GM18505 (cell line): ENCODE measurements at regions not wholly inside any gene's neighbourhood (a gene's known extent, or its start where the extent isn't known, plus 50 kb on each side); places are given as distances from the start of the nearest gene placed in this dataset.

Experiments
- ATAC-seq: cut with Tn5 transposase; IDR thresholded peaks from one replicate; pipeline ENCODE4 v1.9.1; 2021; ENCODE audit not compliant: unreplicated experiment
- POLR2A ChIP-seq: IDR thresholded peaks from 4 replicates; pipeline ENCODE4 v1.6.1; 2011; ENCODE audit warnings: borderline replicate concordance; ENCODE audit not compliant: insufficient read depth, insufficient read length; ENCODE audit errors: extremely low read depth

DNA sequence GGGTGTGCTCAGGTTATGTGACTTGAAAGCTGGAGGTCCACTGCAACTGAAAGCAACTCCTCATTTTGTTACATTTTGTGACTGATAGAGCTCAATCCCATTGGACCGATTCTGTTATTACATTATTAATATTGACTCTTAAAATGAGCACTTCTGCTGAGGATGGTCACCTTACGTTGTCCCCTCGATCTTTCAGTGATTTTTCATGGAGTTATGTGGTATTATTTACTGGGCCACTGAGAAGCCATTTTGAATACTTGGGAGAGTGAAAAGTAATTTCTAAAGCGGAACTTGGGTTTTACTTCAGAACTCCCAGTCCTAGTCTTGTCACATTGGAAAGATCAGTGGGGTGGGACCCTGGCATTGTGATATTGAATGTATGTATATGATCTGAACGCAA is 96.3 kb upstream of the FAM180A start:
- ATAC-seq: no peak
- no peak for TF ChIP-seq POLR2A

- peak; percentile 95 for ATAC-seq
- TF ChIP-seq POLR2A: no peak
Measured at GRCh38 chr7:135843214-135843613, 94.6 kb upstream of the FAM180A start.

DNA sequence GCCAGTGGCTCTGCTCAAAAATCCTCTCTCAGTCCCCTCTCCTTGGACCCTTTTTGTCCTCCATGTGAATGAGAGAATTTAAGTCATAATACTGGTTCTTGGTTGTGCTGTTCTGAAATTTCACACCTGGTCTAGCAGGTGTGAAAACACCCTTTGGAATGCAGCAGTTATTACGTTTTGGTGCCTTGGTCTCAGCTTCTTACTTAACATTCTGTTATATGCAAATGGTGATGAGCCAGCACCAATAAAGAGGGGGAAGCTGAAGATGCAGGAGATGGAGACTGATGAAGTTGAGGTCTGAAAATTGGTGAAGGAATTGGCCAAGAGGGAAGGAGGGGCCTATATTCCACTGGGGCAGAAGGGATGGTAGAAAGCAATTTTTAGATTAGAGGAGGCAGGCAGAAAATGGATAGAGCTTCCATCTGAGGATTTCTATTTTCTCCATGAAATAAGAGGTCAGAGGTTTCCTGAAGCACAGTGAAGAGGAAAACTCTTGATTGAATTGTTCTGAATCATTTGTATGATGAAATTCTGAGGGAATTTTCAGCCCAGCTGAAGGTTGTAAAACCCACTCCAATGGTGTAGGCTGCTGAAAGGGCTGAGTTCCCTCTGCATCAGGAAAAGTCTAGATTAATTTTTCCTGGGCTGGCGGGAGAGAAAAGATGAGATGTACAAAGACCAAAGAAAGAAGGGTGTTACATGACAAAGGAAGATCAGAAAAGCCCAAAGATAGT is 94.0 kb upstream of the FAM180A start:
- no peak for ATAC-seq
- no peak for TF ChIP-seq POLR2A

- no peak for ATAC-seq
- no peak for TF ChIP-seq POLR2A
Measured at GRCh38 chr7:135840591-135840990, 92.0 kb upstream of the FAM180A start.

GRCh38 chr7:135837675-135838074 is 89.1 kb upstream of the FAM180A start:
- ATAC-seq: no peak
- TF ChIP-seq POLR2A: no peak

- TF ChIP-seq POLR2A: no peak
- ATAC-seq: no peak
Measured at GRCh38 chr7:135834266-135834665, 85.7 kb upstream of the FAM180A start.

DNA sequence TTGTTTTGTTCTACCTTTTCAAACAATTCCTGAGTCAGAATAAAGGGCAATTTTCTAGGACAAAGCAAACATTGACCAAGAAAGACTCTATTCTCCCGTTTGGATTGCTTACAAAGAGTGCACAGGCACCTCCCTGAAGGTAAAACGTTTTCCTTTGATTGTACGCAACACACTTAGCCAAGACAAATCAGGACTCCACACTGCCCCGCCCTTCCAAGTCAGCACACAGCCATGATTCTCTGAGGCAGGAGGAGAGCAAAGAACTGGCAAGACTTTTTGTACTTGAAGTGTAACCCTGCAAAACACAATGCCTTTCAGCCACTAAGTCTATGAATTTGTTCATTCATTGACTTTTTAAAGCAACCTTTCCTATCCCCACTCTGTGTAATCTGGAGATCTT is 85.0 kb upstream of the FAM180A start:
- TF ChIP-seq POLR2A: no peak
- no peak for ATAC-seq

- ATAC-seq: no peak
- no peak for TF ChIP-seq POLR2A
Measured at GRCh38 chr7:135831455-135832195, 83.0 kb upstream of the FAM180A start.

DNA sequence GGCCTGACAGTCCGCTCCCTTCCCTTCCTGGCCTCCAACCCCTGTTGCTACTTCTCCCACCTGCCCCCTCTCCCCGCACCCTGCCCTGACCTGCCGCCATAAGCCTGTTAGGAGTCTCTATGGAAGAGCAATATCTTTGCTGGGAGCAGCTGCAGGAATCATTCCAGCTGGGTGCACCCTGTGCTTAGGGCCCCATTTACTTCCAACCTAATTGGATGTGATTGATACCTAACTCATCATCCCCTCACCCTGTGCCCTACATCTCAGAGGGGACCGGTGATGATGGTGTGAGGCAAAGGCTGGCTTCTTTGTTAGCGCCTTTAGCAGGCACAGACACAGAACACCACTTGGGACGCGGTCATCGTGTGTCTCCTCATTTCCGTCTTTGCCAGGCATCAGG is 80.0 kb upstream of the FAM180A start:
- ATAC-seq: no peak
- no peak for TF ChIP-seq POLR2A

- no peak for ATAC-seq
- no peak for TF ChIP-seq POLR2A
Measured at GRCh38 chr7:135827391-135827790, 78.8 kb upstream of the FAM180A start.

DNA sequence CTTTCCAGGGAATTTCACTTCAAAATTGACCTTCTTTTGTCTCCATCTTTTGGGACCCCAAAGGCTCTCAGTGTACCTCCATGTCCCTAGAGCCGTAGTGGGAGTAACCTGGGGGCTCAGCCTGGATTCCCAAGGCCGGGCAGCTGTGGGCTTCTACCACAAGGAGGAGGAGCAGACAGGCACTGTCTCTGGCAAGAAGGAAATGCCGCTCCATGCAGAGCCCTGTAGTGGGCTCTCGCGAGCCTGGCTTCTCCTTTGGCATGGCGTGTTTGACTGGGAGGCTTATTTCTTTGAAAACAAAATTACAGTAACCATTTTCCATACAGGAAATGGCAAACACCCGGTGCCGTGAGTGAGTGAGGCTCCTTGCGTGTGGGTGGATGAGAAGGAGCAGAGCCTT is 76.8 kb upstream of the FAM180A start:
- TF ChIP-seq POLR2A: no peak
- no peak for ATAC-seq

GRCh38 chr7:135822376-135822775 is 73.8 kb upstream of the FAM180A start:
- no peak for TF ChIP-seq POLR2A
- ATAC-seq: no peak

DNA sequence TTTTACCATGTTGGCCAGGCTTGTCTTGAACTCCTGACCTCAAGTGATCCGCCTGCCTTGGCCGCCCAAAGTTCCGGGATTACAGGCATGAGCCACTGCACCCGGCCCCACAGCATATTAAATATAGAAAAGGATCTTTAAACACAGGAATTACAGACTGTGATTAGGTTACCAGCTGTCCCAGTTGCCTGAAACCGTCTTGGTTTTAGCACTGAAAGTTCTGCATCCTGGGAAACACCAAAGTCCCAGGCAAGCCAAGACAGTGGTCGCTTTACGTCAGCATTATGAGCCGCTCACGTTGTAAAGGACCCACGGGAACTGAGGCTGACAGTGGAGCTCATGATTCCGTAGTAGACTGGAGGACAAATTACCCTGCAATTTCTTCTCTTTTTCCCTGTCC is 69.0 kb upstream of the FAM180A start:
- no peak for ATAC-seq
- TF ChIP-seq POLR2A: no peak

- TF ChIP-seq POLR2A: no peak
- ATAC-seq: no peak
Measured at GRCh38 chr7:135815033-135815432, 66.4 kb upstream of the FAM180A start.
